Trophoblast cell (in vitro differentiated cells and primary cell): ENCODE measurements at regions not wholly inside any gene's neighbourhood (a gene's known extent, or its start where the extent isn't known, plus 50 kb on each side); places are given as distances from the start of the nearest gene placed in this dataset.
A peak's percentile ranks its signal among the peaks of the same experiment; 100 is the strongest.

Source experiments
- DNase-seq, 2 donors: peaks; one replicate each; pipeline ENCODE4 v3.0.0-alpha.2; 2016
- H2AFZ ChIP-seq: 2 replicates; pipeline ENCODE4 v1.6.1; 2013; ENCODE audit warnings: low read length, moderate library complexity, mild to moderate bottlenecking; ENCODE audit not compliant: insufficient read depth, poor library complexity
- H2AK5ac ChIP-seq: 2 replicates; pipeline ENCODE4 v1.6.1; 2013; ENCODE audit warnings: mild to moderate bottlenecking, low read length
- H2BK120ac ChIP-seq: 2 replicates; pipeline ENCODE4 v1.6.1; 2013; ENCODE audit warnings: low read length, mild to moderate bottlenecking, moderate library complexity; ENCODE audit not compliant: insufficient read depth, poor library complexity
- H2BK12ac ChIP-seq: 2 replicates; pipeline ENCODE4 v1.6.1; 2013; ENCODE audit warnings: mild to moderate bottlenecking, low read length, moderate library complexity
- H2BK5ac ChIP-seq: 2 replicates; pipeline ENCODE4 v1.6.1; 2013; ENCODE audit warnings: low read length, low read depth, moderate library complexity, mild to moderate bottlenecking; ENCODE audit not compliant: poor library complexity
- H3K14ac ChIP-seq: 2 replicates; pipeline ENCODE4 v1.6.1; 2013; ENCODE audit warnings: mild to moderate bottlenecking, low read length
- H3K18ac ChIP-seq: 2 replicates; pipeline ENCODE4 v1.6.1; 2013; ENCODE audit warnings: mild to moderate bottlenecking, low read length
- H3K23ac ChIP-seq: 2 replicates; pipeline ENCODE4 v1.6.1; 2013; ENCODE audit warnings: low read length
- H3K27ac ChIP-seq: 2 replicates; pipeline ENCODE4 v1.5.1; 2013; ENCODE audit warnings: low read depth, mild to moderate bottlenecking, inconsistent platforms, low read length, moderate library complexity
- H3K27me3 ChIP-seq: 2 replicates; pipeline ENCODE4 v1.6.1; 2013; ENCODE audit warnings: inconsistent platforms, mild to moderate bottlenecking, low read length, moderate library complexity; ENCODE audit not compliant: insufficient read depth
- H3K36me3 ChIP-seq, 2 experiments: 1 replicate in 1 of 2; 2 replicates in 1 of 2; pipeline ENCODE4 v1.6.1; 2013; ENCODE audit warnings: low read length in 2 of 2, mild to moderate bottlenecking in 2 of 2, moderate library complexity in 1 of 2; ENCODE audit not compliant: insufficient read depth in 2 of 2, control insufficient read depth in 1 of 2
- H3K4ac ChIP-seq: 2 replicates; pipeline ENCODE4 v1.6.1; 2013; ENCODE audit warnings: low read depth, mild to moderate bottlenecking, low read length, moderate library complexity
- H3K4me1 ChIP-seq, 2 experiments: 1 replicate in 1 of 2; 2 replicates in 1 of 2; pipeline ENCODE4 v1.6.1; 2013; ENCODE audit warnings: low read length in 2 of 2, mild to moderate bottlenecking in 2 of 2, moderate library complexity in 1 of 2; ENCODE audit not compliant: insufficient read depth in 2 of 2, control insufficient read depth in 1 of 2
- H3K4me2 ChIP-seq: 2 replicates; pipeline ENCODE4 v1.6.1; 2013; ENCODE audit warnings: inconsistent platforms, mild to moderate bottlenecking, low read length, moderate library complexity
- H3K4me3 ChIP-seq: 2 replicates; pipeline ENCODE4 v1.5.1; 2013; ENCODE audit warnings: mild to moderate bottlenecking, low read depth, low read length, inconsistent platforms
- H3K79me1 ChIP-seq: one replicate; pipeline ENCODE4 v1.6.1; 2013; ENCODE audit warnings: low read length
- H3K79me2 ChIP-seq: 2 replicates; pipeline ENCODE4 v1.6.1; 2013; ENCODE audit warnings: low read length, mild to moderate bottlenecking; ENCODE audit not compliant: control insufficient read depth, insufficient read depth, poor library complexity
- H3K9ac ChIP-seq: 2 replicates; pipeline ENCODE4 v1.6.1; 2013; ENCODE audit warnings: mild to moderate bottlenecking, low read length
- H3K9me3 ChIP-seq: 2 replicates; pipeline ENCODE4 v1.6.1; 2013; ENCODE audit warnings: low read depth, mild to moderate bottlenecking, control low read depth, inconsistent platforms, low read length; ENCODE audit not compliant: insufficient read depth
- H4K12ac ChIP-seq: 2 replicates; pipeline ENCODE4 v1.6.1; 2013; ENCODE audit warnings: low read depth, mild to moderate bottlenecking, low read length, moderate library complexity
- H4K8ac ChIP-seq: 2 replicates; pipeline ENCODE4 v1.6.1; 2013; ENCODE audit warnings: low read depth, mild to moderate bottlenecking, low read length, moderate library complexity
- H4K91ac ChIP-seq: one replicate; pipeline ENCODE4 v1.6.1; 2013; ENCODE audit warnings: low read depth, mild to moderate bottlenecking, low read length, moderate library complexity
- WGBS: extraction: QIAGEN DNeasy Blood & Tissue Kit; methylation state at CpG from one replicate; pipeline ENCODE4 v1.1.7; 2013; ENCODE audit warnings: missing lambda C conversion rate; ENCODE audit not compliant: insufficient read length, insufficient coverage; ENCODE audit errors: extremely low coverage; 5-methylcytosine and 5-hydroxymethylcytosine counted together

DNA sequence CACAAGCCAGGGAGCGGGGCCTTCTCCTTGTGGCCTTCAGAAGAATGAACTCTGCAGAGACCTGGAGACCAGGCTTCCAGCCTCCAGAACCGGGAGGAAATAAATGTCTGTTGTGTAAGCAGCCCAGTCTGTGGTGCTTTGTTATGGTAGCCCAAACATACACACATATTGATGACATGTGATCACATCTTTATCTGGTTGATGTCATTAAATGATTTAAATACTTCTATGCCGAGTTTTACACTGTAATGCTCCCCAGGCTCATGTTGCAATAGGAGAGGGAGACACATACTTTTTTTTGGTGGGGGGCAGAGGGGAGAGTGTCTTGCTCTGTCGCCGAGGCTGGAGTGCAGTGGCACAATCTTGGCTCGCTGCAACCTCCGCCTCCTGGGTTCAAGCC lies 188.0 kb upstream of the IRS2 start:
- Histone ChIP-seq H3K79me1 (peaks cover 2% of the 10 kb centered on the region), H2BK5ac (no peak overlapping the region), H3K9me3 (peaks cover 4% of the 10 kb centered on the region), H4K91ac (no peak overlapping the region), H4K12ac (no peak overlapping the region), H3K4me3 (no peak overlapping the region), H4K8ac (no peak overlapping the region), H3K4me1 (peaks cover 1 to 3% of the 10 kb centered on the region in 2 experiments), H3K4ac (no peak overlapping the region), H3K9ac (no peak overlapping the region), H3K14ac (no peak overlapping the region), H3K18ac (no peak overlapping the region), H2BK120ac (no peak overlapping the region), H3K27me3 (no peaks in the 10 kb centered on the region), H3K4me2 (no peak overlapping the region), H2AK5ac (no peak overlapping the region), H3K79me2 (peaks cover 1% of the 10 kb centered on the region), H3K27ac (no peak overlapping the region), H2BK12ac (no peak overlapping the region), H2AFZ (no peak overlapping the region), H3K36me3 (no peaks in the 10 kb centered on the region), H3K23ac (no peak overlapping the region)
- WGBS = no CpG with 5 or more reads among the region's 7 CpGs
- DNase-seq = no peak

DNA sequence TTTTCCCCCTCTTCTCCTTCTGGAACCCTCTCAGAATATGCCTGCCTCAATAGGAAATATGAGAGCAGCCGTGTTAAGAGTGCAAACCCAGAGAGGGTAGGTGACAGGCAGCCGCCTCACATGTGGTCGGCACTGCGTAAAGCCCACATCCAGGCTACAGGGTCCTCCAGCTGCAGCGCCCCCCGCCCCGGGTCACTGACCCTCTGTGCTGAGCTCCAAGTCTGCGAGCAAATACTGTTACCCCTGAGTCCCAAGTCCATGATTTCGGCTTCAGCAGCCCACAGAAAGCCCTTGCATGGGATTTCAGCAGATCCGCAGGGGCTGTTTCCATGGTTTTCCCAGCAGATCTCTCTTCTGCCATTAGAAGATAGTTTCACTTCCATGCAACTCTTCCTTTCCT lies 186.9 kb upstream of the IRS2 start:
- Histone ChIP-seq H3K27me3 (no peaks in the 10 kb centered on the region), H2BK120ac (no peak overlapping the region), H3K36me3 (no peaks in the 10 kb centered on the region), H3K14ac (no peak overlapping the region), H3K79me2 (peaks cover 1% of the 10 kb centered on the region), H3K4me2 (no peak overlapping the region), H3K4me3 (no peak overlapping the region), H2AK5ac (no peak overlapping the region), H2BK12ac (no peak overlapping the region), H3K9me3 (peaks cover 4% of the 10 kb centered on the region), H2AFZ (no peak overlapping the region), H4K12ac (no peak overlapping the region), H3K79me1 (peaks cover 2% of the 10 kb centered on the region), H3K9ac (no peak overlapping the region), H4K8ac (no peak overlapping the region), H3K23ac (no peak overlapping the region), H3K4me1 (no peaks in the 10 kb centered on the region), H2BK5ac (no peak overlapping the region), H4K91ac (no peak overlapping the region), H3K27ac (no peak overlapping the region), H3K4ac (no peak overlapping the region), H3K18ac (no peak overlapping the region)
- DNase-seq = no peak
- no CpG with 5 or more reads among the region's 10 CpGs for WGBS

DNA sequence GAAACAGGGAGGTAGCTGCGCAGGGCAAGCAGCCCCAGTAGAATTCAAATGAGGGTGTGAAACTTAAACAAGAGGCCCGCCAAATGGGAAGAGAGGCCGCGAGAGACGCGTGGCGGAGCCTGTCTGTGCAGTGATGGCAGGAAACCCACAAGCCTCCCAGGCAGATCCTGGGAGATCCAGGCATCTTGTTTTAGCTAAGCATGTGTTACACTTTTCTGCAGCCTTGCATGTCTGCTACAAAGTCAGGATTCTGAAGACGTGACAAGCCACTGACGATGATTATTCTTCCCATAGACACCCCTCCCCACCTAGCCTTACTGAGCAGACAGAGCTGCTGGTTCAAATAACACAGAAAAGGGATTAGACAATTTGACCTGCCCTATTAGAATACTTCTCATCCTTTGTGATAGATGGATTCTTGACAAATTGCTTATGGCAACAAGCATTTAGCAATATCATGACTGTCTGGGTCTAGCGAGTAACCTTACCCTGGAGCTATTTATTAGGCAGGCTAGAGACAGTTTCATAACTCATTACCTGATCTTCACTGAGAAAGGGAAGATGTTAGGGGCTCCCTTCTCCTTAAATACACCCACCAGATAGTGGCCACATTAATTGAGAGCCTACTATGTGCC lies 185.2 kb upstream of the IRS2 start:
- Histone ChIP-seq H3K4ac (no peak overlapping the region), H3K36me3 (no peaks in the 10 kb centered on the region), H3K27me3 (no peaks in the 10 kb centered on the region), H3K4me1 (no peaks in the 10 kb centered on the region), H3K23ac (no peak overlapping the region), H4K91ac (no peak overlapping the region), H2BK12ac (no peak overlapping the region), H4K8ac (no peak overlapping the region), H2AFZ (no peak overlapping the region), H3K4me3 (no peak overlapping the region), H3K4me2 (no peak overlapping the region), H3K9me3 (peaks cover 4% of the 10 kb centered on the region), H2AK5ac (no peak overlapping the region), H3K79me1 (peaks cover 2% of the 10 kb centered on the region), H3K79me2 (peaks cover 1% of the 10 kb centered on the region), H3K18ac (no peak overlapping the region), H2BK5ac (no peak overlapping the region), H4K12ac (no peak overlapping the region), H3K14ac (no peak overlapping the region), H3K27ac (no peak overlapping the region), H2BK120ac (no peak overlapping the region), H3K9ac (no peak overlapping the region)
- WGBS = no CpG with 5 or more reads among the region's 10 CpGs
- DNase-seq = peak; percentile 4 to 39

DNA sequence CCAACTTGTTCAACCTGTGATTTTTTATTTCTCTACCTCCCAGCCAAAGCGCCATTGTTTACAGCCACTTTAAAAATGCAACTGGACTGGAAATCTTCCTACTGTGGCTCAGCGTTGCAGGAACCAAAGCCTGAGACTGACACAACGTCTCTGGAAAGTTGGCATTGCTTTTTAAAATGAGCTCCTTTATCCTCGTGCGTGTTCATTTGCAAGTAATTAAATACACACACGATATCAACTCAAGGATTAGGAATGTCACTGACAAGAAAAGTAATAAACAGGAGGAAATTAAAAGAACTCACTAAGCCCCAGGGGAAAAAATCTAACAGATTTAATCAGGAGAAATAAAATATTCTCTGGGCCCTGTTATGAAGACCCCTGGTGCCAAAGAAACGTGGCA lies 184.6 kb upstream of the IRS2 start:
- no peak for DNase-seq
- Histone ChIP-seq H3K9ac (no peak overlapping the region), H3K9me3 (peaks cover 4% of the 10 kb centered on the region), H3K4me3 (no peak overlapping the region), H3K27me3 (no peaks in the 10 kb centered on the region), H2BK5ac (no peak overlapping the region), H3K36me3 (no peaks in the 10 kb centered on the region), H3K79me2 (peaks cover 1% of the 10 kb centered on the region), H2AK5ac (no peak overlapping the region), H4K12ac (no peak overlapping the region), H4K91ac (no peak overlapping the region), H2BK120ac (no peak overlapping the region), H3K27ac (no peak overlapping the region), H3K23ac (no peak overlapping the region), H3K4me1 (no peaks in the 10 kb centered on the region), H3K18ac (no peak overlapping the region), H3K4ac (no peak overlapping the region), H2AFZ (no peak overlapping the region), H3K14ac (no peak overlapping the region), H4K8ac (no peak overlapping the region), H2BK12ac (no peak overlapping the region), H3K79me1 (peaks cover 2% of the 10 kb centered on the region), H3K4me2 (no peak overlapping the region)
- no CpG with 5 or more reads among the region's 7 CpGs for WGBS
